ENCODE measurements at regions not wholly inside any gene's neighbourhood (a gene's known extent, or its start where the extent isn't known, plus 50 kb on each side); places are given as distances from the start of the nearest gene placed in this dataset.
"Not testable (repeated sequence)": the region's sequence is repeated elsewhere in the genome, so short reads cannot be mapped to it uniquely, and the experiment has no call there.

DNA sequence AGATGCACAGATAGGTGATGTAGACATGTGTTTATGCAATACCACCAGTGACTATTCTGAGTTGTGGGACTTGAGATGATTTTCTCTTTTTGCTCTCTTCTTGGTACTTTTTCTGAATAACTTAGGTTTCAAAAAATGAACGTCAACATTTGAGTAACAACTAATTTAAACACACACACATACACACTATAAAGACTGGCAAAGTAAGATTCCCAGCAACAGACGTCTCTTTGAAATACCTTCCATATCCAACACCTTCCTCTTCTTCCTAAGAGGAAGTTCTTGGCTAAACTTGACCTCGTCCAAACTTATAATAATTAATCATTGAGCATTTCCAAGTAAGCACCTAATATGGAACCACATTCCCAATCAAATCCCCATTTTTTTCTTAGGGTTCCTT lies 81.6 kb upstream of the RGPD4 start:
- H3K36me3 ChIP-seq (ENCODE audit: insufficient read depth, low read length): no peaks in the 10 kb centered on the region
- no peak for ATAC-seq (ENCODE audit: poor library complexity)
- CTCF ChIA-PET: no interaction called here

DNA sequence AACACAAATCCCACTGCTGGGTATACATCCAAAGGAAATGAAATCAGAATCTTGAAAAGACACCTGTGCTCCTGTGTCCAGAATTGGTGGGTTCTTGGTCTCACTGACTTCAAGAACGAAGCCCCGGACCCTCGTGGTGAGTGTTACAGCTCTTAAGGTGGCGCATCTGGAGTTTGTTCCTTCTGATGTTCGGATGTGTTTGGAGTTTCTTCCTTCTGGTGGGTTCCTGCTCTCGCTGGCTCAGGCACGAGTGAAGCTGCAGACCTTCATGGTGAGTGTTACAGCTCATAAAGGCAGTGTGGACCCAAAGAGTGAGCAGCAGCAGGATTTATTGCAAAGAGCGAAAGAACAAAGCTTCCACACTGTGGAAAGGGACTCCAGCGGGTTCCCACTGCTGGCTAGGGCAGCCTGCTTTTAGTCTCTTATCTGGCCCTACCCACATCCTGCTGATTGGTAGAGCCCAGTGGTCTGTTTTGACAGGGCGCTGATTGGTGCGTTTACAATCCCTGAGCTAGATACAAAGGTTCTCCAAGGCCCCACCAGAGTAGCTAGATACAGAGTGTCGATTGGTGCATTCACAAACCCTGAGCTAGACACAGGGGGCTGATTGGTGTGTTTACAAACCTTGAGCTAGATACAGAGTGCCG lies 80.0 kb upstream of the RGPD4 start:
- DNase-seq; CTCF ChIA-PET; H3K27ac ChIP-seq (ENCODE audit: low read depth in 1 of 2, low read length in 2 of 2); POLR2A ChIA-PET; ATAC-seq (ENCODE audit: poor library complexity); H3K9me3 ChIP-seq (ENCODE audit: control insufficient read depth in 1 of 2, insufficient read depth in 1 of 2, low read length in 2 of 2); H3K4me3 ChIP-seq (ENCODE audit: low read length); H3K4me1 ChIP-seq (ENCODE audit: insufficient read depth, low read length); H3K4me3 Mint-ChIP-seq; intact Hi-C loops (cut with DNase I, micrococcal nuclease); H3K27ac Mint-ChIP-seq; H3K36me3 Mint-ChIP-seq (ENCODE audit: low read depth); H3K27me3 ChIP-seq (ENCODE audit: control insufficient read depth in 1 of 2, insufficient read depth in 2 of 2, low read length in 2 of 2); H3K4me1 Mint-ChIP-seq (ENCODE audit: low read depth); H3K9me3 Mint-ChIP-seq; H3K27me3 Mint-ChIP-seq; H3K36me3 ChIP-seq (ENCODE audit: insufficient read depth, low read length): not testable (repeated sequence)

More for the DNA sequence above, 81.6 kb upstream of the RGPD4 start:
- DNase-seq: no peak
- no peaks in the 10 kb centered on the region for H3K27me3 ChIP-seq (ENCODE audit: control insufficient read depth in 1 of 2, insufficient read depth in 2 of 2, low read length in 2 of 2)
- intact Hi-C loops (cut with DNase I, micrococcal nuclease): no loop called here
- H3K4me3 Mint-ChIP-seq: no peak overlapping the region
- no peak overlapping the region for H3K4me3 ChIP-seq (ENCODE audit: low read length)
- H3K4me1 ChIP-seq (ENCODE audit: insufficient read depth, low read length): no peaks in the 10 kb centered on the region
- H3K9me3 Mint-ChIP-seq: peaks cover 3% of the 10 kb centered on the region
- POLR2A ChIA-PET: no interaction called here
- H3K36me3 Mint-ChIP-seq (ENCODE audit: low read depth): no peaks in the 10 kb centered on the region
- no peak overlapping the region for H3K27ac ChIP-seq (ENCODE audit: low read depth in 1 of 2, low read length in 2 of 2)
- TF ChIP-seq, protein P1, sequence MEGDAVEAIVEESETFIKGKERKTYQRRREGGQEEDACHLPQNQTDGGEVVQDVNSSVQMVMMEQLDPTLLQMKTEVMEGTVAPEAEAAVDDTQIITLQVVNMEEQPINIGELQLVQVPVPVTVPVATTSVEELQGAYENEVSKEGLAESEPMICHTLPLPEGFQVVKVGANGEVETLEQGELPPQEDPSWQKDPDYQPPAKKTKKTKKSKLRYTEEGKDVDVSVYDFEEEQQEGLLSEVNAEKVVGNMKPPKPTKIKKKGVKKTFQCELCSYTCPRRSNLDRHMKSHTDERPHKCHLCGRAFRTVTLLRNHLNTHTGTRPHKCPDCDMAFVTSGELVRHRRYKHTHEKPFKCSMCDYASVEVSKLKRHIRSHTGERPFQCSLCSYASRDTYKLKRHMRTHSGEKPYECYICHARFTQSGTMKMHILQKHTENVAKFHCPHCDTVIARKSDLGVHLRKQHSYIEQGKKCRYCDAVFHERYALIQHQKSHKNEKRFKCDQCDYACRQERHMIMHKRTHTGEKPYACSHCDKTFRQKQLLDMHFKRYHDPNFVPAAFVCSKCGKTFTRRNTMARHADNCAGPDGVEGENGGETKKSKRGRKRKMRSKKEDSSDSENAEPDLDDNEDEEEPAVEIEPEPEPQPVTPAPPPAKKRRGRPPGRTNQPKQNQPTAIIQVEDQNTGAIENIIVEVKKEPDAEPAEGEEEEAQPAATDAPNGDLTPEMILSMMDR (IDR thresholded peaks at IDR 0.05): no peak
- no peak overlapping the region for H3K27ac Mint-ChIP-seq
- H3K4me1 Mint-ChIP-seq (ENCODE audit: low read depth): no peaks in the 10 kb centered on the region
- no peaks in the 10 kb centered on the region for H3K27me3 Mint-ChIP-seq
- H3K9me3 ChIP-seq (ENCODE audit: control insufficient read depth in 1 of 2, insufficient read depth in 1 of 2, low read length in 2 of 2): peaks cover 0 to 8% of the 10 kb centered on the region in 2 experiments

DNA sequence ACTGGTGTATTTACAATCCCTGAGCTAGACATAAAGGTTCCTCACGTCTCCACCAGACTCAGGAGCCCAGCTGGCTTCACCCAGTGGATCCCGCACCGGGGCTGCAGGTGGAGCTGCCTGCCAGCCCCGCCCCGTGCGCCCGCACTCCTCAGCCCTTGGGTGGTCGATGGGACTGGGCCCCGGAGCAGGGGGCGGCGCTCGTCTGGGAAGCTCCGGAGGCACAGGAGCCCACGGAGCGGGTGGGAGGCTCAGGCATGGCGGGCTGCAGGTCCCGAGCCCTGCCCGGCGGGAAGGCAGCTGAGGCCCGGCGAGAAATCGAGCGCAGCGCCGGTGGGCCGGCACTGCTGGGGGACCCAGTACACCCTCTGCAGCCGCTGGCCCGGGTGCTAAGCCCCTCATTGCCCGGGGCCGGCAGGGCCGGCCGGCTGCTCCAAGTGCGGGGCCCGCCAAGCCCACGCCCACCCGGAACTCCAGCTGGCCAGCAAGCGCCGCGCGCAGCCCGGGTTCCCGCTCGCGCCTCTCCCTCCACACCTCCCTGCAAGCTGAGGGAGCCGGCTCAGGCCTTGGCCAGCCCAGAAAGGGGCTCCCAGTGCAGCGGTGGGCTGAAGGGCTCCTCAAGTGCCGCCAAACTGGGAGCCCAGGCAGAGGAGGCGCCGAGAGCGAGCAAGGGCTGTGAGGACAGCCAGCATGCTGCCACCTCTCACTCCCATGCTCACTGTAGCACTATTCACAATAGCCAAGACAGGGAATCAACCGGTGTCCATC lies 79.3 kb upstream of the RGPD4 start:
- POLR2A ChIA-PET: not testable (repeated sequence)

DNA sequence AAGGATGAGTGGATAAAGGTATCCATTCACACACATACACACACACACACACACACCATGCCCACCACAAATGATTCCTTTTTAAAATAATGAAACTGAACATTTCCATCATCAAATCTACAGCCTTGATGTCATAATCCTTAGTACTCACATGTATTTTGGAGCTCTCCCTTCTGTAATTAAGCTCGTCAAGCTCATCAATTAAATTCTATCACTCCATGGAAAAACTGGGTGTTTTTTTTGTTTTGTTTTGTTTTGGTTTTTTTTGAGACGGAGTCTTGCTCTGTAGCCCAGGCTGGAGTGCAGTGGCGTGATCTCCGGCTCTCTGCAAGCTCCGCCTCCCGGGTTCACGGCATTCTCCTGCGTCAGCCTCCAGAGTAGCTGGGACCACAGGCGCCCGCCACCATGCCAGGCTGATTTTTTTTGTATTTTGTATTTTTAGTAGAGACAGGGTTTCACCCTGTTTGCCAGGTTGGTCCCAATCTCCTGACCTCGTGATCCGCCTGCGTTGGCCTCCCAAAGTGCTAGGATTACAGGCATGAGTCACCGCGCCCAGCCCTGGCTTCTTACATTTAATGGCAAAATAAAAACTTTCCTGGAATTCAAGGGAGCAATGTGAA lies 78.6 kb upstream of the RGPD4 start:
- Mint-ChIP-seq H3K9me3 (peaks cover 3% of the 10 kb centered on the region), H3K27me3 (no peaks in the 10 kb centered on the region), H3K4me1 (ENCODE audit: low read depth) (no peaks in the 10 kb centered on the region), H3K27ac (no peak overlapping the region), H3K4me3 (no peak overlapping the region), H3K36me3 (ENCODE audit: low read depth) (no peaks in the 10 kb centered on the region)
- H3K36me3 ChIP-seq (ENCODE audit: insufficient read depth, low read length): no peaks in the 10 kb centered on the region
- TF ChIP-seq, protein P1 (IDR thresholded peaks at IDR 0.05): no peak
- H3K27me3 ChIP-seq (ENCODE audit: control insufficient read depth in 1 of 2, insufficient read depth in 2 of 2, low read length in 2 of 2): no peaks in the 10 kb centered on the region
- no peaks in the 10 kb centered on the region for H3K4me1 ChIP-seq (ENCODE audit: insufficient read depth, low read length)
- intact Hi-C loops (cut with DNase I, micrococcal nuclease): no loop called here
- CTCF ChIA-PET: no interaction called here
- no peak for ATAC-seq (ENCODE audit: poor library complexity)
- no peak overlapping the region for H3K4me3 ChIP-seq (ENCODE audit: low read length)
- H3K9me3 ChIP-seq (ENCODE audit: control insufficient read depth in 1 of 2, insufficient read depth in 1 of 2, low read length in 2 of 2): peaks cover 0 to 8% of the 10 kb centered on the region in 2 experiments
- POLR2A ChIA-PET: no interaction called here
- DNase-seq: no peak
- no peak overlapping the region for H3K27ac ChIP-seq (ENCODE audit: low read depth in 1 of 2, low read length in 2 of 2)

More for the DNA sequence above, 79.3 kb upstream of the RGPD4 start:
- H3K4me1 Mint-ChIP-seq (ENCODE audit: low read depth); H3K27ac ChIP-seq (ENCODE audit: low read depth in 1 of 2, low read length in 2 of 2); CTCF ChIA-PET; H3K4me1 ChIP-seq (ENCODE audit: insufficient read depth, low read length); H3K36me3 ChIP-seq (ENCODE audit: insufficient read depth, low read length); H3K36me3 Mint-ChIP-seq (ENCODE audit: low read depth); intact Hi-C loops (cut with DNase I, micrococcal nuclease); H3K27me3 ChIP-seq (ENCODE audit: control insufficient read depth in 1 of 2, insufficient read depth in 2 of 2, low read length in 2 of 2); ATAC-seq (ENCODE audit: poor library complexity); H3K9me3 Mint-ChIP-seq; H3K4me3 Mint-ChIP-seq; H3K4me3 ChIP-seq (ENCODE audit: low read length); H3K9me3 ChIP-seq (ENCODE audit: control insufficient read depth in 1 of 2, insufficient read depth in 1 of 2, low read length in 2 of 2); DNase-seq; H3K27ac Mint-ChIP-seq; H3K27me3 Mint-ChIP-seq: not testable (repeated sequence)
